B cell (primary cell): ENCODE measurements at regions not wholly inside any gene's neighbourhood (a gene's known extent, or its start where the extent isn't known, plus 50 kb on each side); places are given as distances from the start of the nearest gene placed in this dataset.

Source experiments
- ATAC-seq: fragments of 200-7000 bp; cut with Tn5 transposase; one replicate; pipeline ENCODE4 v1.10.0; 2021; ENCODE audit warnings: low read depth, mild to moderate bottlenecking, moderate number of reproducible peaks, moderate library complexity
- CTCF ChIA-PET: fragments of 350-600 bp; sonication (Branson Sonifier 250); formaldehyde crosslinking; loops from one replicate; lab custom pipeline; 2021; ENCODE audit warnings: antibody characterized with exemption, inconsistent platforms; lab: Charles Lee
- POLR2A ChIA-PET: fragments of 350-600 bp; sonication (Branson Sonifier 250); formaldehyde crosslinking; loops from one replicate; lab custom pipeline; 2021; ENCODE audit warnings: antibody characterized with exemption; lab: Charles Lee
- DNase-seq: peaks from one replicate; pipeline ENCODE4 v3.0.0; 2013
- H2AFZ ChIP-seq: 2 replicates; pipeline ENCODE4 v1.6.1; 2012; ENCODE audit warnings: mild to moderate bottlenecking, low read depth, low read length; ENCODE audit not compliant: insufficient read depth, poor library complexity, severe bottlenecking
- H3K27ac ChIP-seq, 2 donors: 1 replicate in 1 of 2; 2 replicates in 1 of 2; pipeline ENCODE4 v1.5.1; 2012 to 2013; ENCODE audit warnings: low read length in 2 of 2, mild to moderate bottlenecking in 2 of 2, moderate library complexity in 1 of 2
- H3K27me3 ChIP-seq, 4 experiments: fragments of 200-600 bp in 1 of 4; sonication (generic) in 1 of 4; replicated peaks in 1 of 4; 1 replicate in 2 of 4; 2 replicates in 2 of 4; pipeline versions ENCODE4 v1.6.1 to v1.7.0; 2013 to 2016; ENCODE audit warnings: low read length in 3 of 4, mild to moderate bottlenecking in 2 of 4, mixed read lengths in 1 of 4, moderate library complexity in 1 of 4; ENCODE audit not compliant: insufficient read depth in 4 of 4, control insufficient read depth in 3 of 4; ENCODE audit errors: control extremely low read depth in 1 of 4
- H3K36me3 ChIP-seq, 2 experiments: replicated peaks in 1 of 2; 1 replicate in 1 of 2; 2 replicates in 1 of 2; pipeline versions ENCODE4 v1.6.1 to v1.7.1; 2013; ENCODE audit warnings: low read length in 1 of 2; ENCODE audit not compliant: insufficient read depth in 2 of 2, control insufficient read depth in 1 of 2; ENCODE audit errors: control extremely low read depth in 1 of 2, extremely low read depth in 1 of 2
- H3K4me1 ChIP-seq, 2 donors: fragments of 200-600 bp in 1 of 2; sonication (generic) in 1 of 2; 1 replicate in 1 of 2; 2 replicates in 1 of 2; pipeline versions ENCODE4 v1.5.1 to v1.6.1; 2013 to 2017; ENCODE audit warnings: low read length in 2 of 2; ENCODE audit not compliant: control insufficient read depth in 2 of 2, insufficient read depth in 2 of 2
- H3K4me2 ChIP-seq: replicated peaks from 2 replicates; pipeline ENCODE3; 2012; ENCODE audit warnings: mild to moderate bottlenecking, low read depth, low read length; ENCODE audit not compliant: poor library complexity, severe bottlenecking
- H3K4me3 ChIP-seq, 5 experiments: fragments of 200-600 bp in 1 of 5; sonication (generic) in 1 of 5; 1 replicate in 3 of 5; 2 replicates in 2 of 5; pipeline versions ENCODE4 v1.5.1 to v1.7.0; 2011 to 2016; ENCODE audit warnings: low read length in 4 of 5, mild to moderate bottlenecking in 4 of 5, low read depth in 2 of 5, control low read depth in 1 of 5, moderate library complexity in 1 of 5; ENCODE audit not compliant: insufficient read depth in 1 of 5; ENCODE audit errors: control extremely low read depth in 1 of 5, extremely low read depth in 1 of 5
- H3K79me2 ChIP-seq: fragments of 200-600 bp; sonication (generic); one replicate; pipeline ENCODE4 v1.6.0; 2016; ENCODE audit warnings: low read length; ENCODE audit not compliant: control insufficient read depth, insufficient read depth
- H3K9ac ChIP-seq: fragments of 200-600 bp; sonication (generic); 2 replicates; pipeline ENCODE4 v1.6.1; 2017; ENCODE audit warnings: mild to moderate bottlenecking, low read length, moderate library complexity
- H3K9me3 ChIP-seq, 3 donors: one replicate each; pipeline versions ENCODE4 v1.6.1 to v1.7.1; 2013; ENCODE audit warnings: low read length in 2 of 3; ENCODE audit not compliant: control insufficient read depth in 2 of 3, insufficient read depth in 1 of 3; ENCODE audit errors: control extremely low read depth in 1 of 3
- H4K20me1 ChIP-seq: 2 replicates; pipeline ENCODE4 v1.6.0; 2012; ENCODE audit warnings: mild to moderate bottlenecking, low read length; ENCODE audit not compliant: insufficient read depth, control insufficient read depth, poor library complexity, severe bottlenecking
- H3K27ac Mint-ChIP-seq: one replicate; pipeline ENCODE4 v1.8.0; 2021; ENCODE audit warnings: mixed read lengths
- H3K27me3 Mint-ChIP-seq: one replicate; pipeline ENCODE4 v1.8.0; 2021; ENCODE audit warnings: mixed read lengths
- H3K4me1 Mint-ChIP-seq: one replicate; pipeline ENCODE4 v1.8.0; 2021; ENCODE audit warnings: mixed read lengths
- H3K4me3 Mint-ChIP-seq: one replicate; pipeline ENCODE4 v1.8.0; 2021; ENCODE audit warnings: mixed read lengths
- H3K9me3 Mint-ChIP-seq: one replicate; pipeline ENCODE4 v1.8.0; 2022; ENCODE audit warnings: mixed read lengths; ENCODE audit not compliant: insufficient read depth
- CTCF ChIP-seq: fragments of 200-600 bp; IDR thresholded peaks from one replicate; pipeline ENCODE4 v1.8.0; 2022; ENCODE audit warnings: antibody characterized with exemption, mild to moderate bottlenecking
- EZH2 ChIP-seq: IDR thresholded peaks from 2 replicates; pipeline ENCODE4 v1.6.1; 2012; ENCODE audit warnings: borderline replicate concordance, low read depth, mild to moderate bottlenecking, moderate library complexity, low read length; ENCODE audit not compliant: insufficient read depth, poor library complexity, severe bottlenecking
- WGBS: methylation state at CpG from one replicate; pipeline ENCODE4 v1.1.5; 2013; ENCODE audit warnings: missing lambda C conversion rate; ENCODE audit not compliant: insufficient coverage; 5-methylcytosine and 5-hydroxymethylcytosine counted together
- intact Hi-C: fragments of 100-400 bp; cut with micrococcal nuclease; formaldehyde crosslinking; loops from one replicate; pipeline ENCODE4 v1.10.0; 2022

GRCh38 chr19:30881281-30881680 is 468.0 kb downstream of the TSHZ3 start:
- no peak overlapping the region for H3K27ac ChIP-seq
- H3K27me3 ChIP-seq = no peaks in the 10 kb centered on the region
- CTCF ChIA-PET = no interaction called here
- Mint-ChIP-seq H3K4me3 (no peak overlapping the region), H3K9me3 (no peaks in the 10 kb centered on the region), H3K4me1 (no peaks in the 10 kb centered on the region), H3K27me3 (no peaks in the 10 kb centered on the region), H3K27ac (no peak overlapping the region)
- intact Hi-C loops = no loop called here
- H2AFZ ChIP-seq = no peak overlapping the region
- no peaks in the 10 kb centered on the region for H3K4me1 ChIP-seq
- H4K20me1 ChIP-seq = no peaks in the 10 kb centered on the region
- H3K79me2 ChIP-seq = no peaks in the 10 kb centered on the region
- WGBS = 94% methylated on average over 4 of the region's 7 CpGs
- ATAC-seq (no peak), DNase-seq (no peak)
- no peak overlapping the region for H3K9ac ChIP-seq
- POLR2A ChIA-PET = no interaction called here
- no peak overlapping the region for H3K4me3 ChIP-seq
- no peaks in the 10 kb centered on the region for H3K36me3 ChIP-seq
- no peak for TF ChIP-seq CTCF
- TF ChIP-seq EZH2 = no peak
- H3K4me2 ChIP-seq = no peak overlapping the region
- H3K9me3 ChIP-seq = peaks cover 0 to 29% (median 0%) of the 10 kb centered on the region in 3 donors

- no peak for ATAC-seq
- Histone ChIP-seq H3K27ac (no peak overlapping the region), H3K4me3 (no peak overlapping the region), H2AFZ (no peak overlapping the region), H3K9me3 (peaks cover 0 to 29% (median 0%) of the 10 kb centered on the region in 3 donors), H4K20me1 (no peaks in the 10 kb centered on the region), H3K9ac (no peak overlapping the region), H3K27me3 (no peaks in the 10 kb centered on the region), H3K36me3 (no peaks in the 10 kb centered on the region), H3K4me2 (no peak overlapping the region), H3K4me1 (no peaks in the 10 kb centered on the region), H3K79me2 (no peaks in the 10 kb centered on the region)
- ChIA-PET POLR2A (no interaction called here), CTCF (no interaction called here)
- WGBS = 69% methylated on average over 2 of the region's 4 CpGs
- TF ChIP-seq EZH2 (no peak), CTCF (no peak)
- Mint-ChIP-seq H3K4me3 (no peak overlapping the region), H3K27me3 (no peaks in the 10 kb centered on the region), H3K9me3 (no peaks in the 10 kb centered on the region), H3K27ac (no peak overlapping the region), H3K4me1 (no peaks in the 10 kb centered on the region)
- intact Hi-C loops = no loop called here
- no peak for DNase-seq
Measured at GRCh38 chr19:30880551-30880950, 468.7 kb downstream of the TSHZ3 start.
